K562 (cell line): ENCODE measurements at regions not wholly inside any gene's neighbourhood (a gene's known extent, or its start where the extent isn't known, plus 50 kb on each side); places are given as distances from the start of the nearest gene placed in this dataset.
A peak's percentile ranks its signal among the peaks of the same experiment; 100 is the strongest.

Experiments used
- BACH1 ChIP-seq: fragments of 200-800 bp; sonication (Bioruptor generic); IDR thresholded peaks from 2 replicates; pipeline ENCODE4 v1.6.1; 2016; ENCODE audit warnings: missing genetic modification characterization, missing compliant biosample characterization
- CEBPB ChIP-seq: fragments of 450-650 bp; IDR thresholded peaks from 2 replicates; pipeline ENCODE4 v1.6.1; 2016; ENCODE audit warnings: missing genetic modification characterization, missing compliant biosample characterization
- CREB5 ChIP-seq: fragments of 250-450 bp; sonication (Bioruptor Pico); IDR thresholded peaks from 2 replicates; pipeline ENCODE4 v1.5.0; 2020; ENCODE audit warnings: mild to moderate bottlenecking
- JUND ChIP-seq, 2 experiments: IDR thresholded peaks; 2 replicates in 1 of 2; 3 replicates in 1 of 2; pipeline ENCODE4 v1.6.1; 2011; ENCODE audit warnings: borderline replicate concordance in 2 of 2, low read depth in 2 of 2, low read length in 2 of 2, improper control_type of control experiment in 1 of 2, missing biosample characterization in 1 of 2, missing genetic modification characterization in 1 of 2, missing genetic modification reagents in 1 of 2
- KHSRP ChIP-seq: fragments of 450-650 bp; IDR thresholded peaks from 2 replicates; pipeline ENCODE4 v1.6.1; 2017
- MBD2 ChIP-seq: sonication (generic); IDR thresholded peaks from 2 replicates; pipeline ENCODE4 v1.6.1; 2016; ENCODE audit warnings: low read depth, borderline replicate concordance
- MEF2A ChIP-seq: IDR thresholded peaks from 2 replicates; pipeline ENCODE4 v1.6.1; 2011; ENCODE audit warnings: low read depth, mild to moderate bottlenecking, low read length, moderate library complexity; ENCODE audit not compliant: control insufficient read depth
- MEIS2 ChIP-seq: fragments of 450-650 bp; IDR thresholded peaks from 2 replicates; pipeline ENCODE4 v1.6.1; 2014; ENCODE audit warnings: mild to moderate bottlenecking; ENCODE audit not compliant: partially characterized antibody
- NR0B1 ChIP-seq: fragments of 450-650 bp; IDR thresholded peaks from one replicate; pipeline ENCODE4 v1.6.1; 2018; ENCODE audit warnings: mild to moderate bottlenecking, moderate library complexity; ENCODE audit not compliant: partially characterized antibody
- NRF1 ChIP-seq, 2 experiments: fragments of 450-650 bp; IDR thresholded peaks in 1 of 2; conservative IDR thresholded peaks in 1 of 2; 2 replicates each; pipeline ENCODE4 v1.6.1; 2014; ENCODE audit warnings: mild to moderate bottlenecking in 2 of 2
- PHF21A ChIP-seq: fragments of 450-650 bp; IDR thresholded peaks from 2 replicates; pipeline ENCODE4 v1.6.1; 2017; ENCODE audit warnings: low read depth, borderline replicate concordance
- RBM39 ChIP-seq: fragments of 200-400 bp; formaldehyde crosslinking; optimal IDR thresholded peaks from 2 replicates; pipeline ENCODE3; 2018; ENCODE audit warnings: low read depth, low read length
- RFX7 ChIP-seq: fragments of 250-450 bp; sonication (Bioruptor Pico); IDR thresholded peaks from 2 replicates; pipeline ENCODE4 v1.5.1; 2021; ENCODE audit warnings: mild to moderate bottlenecking
- SIN3B ChIP-seq: fragments of 450-650 bp; IDR thresholded peaks from 2 replicates; pipeline ENCODE4 v1.6.1; 2017; ENCODE audit warnings: low read depth, mild to moderate bottlenecking, moderate library complexity
- STAG1 ChIP-seq: sonication (generic); formaldehyde crosslinking; IDR thresholded peaks from 2 replicates; pipeline ENCODE4 v1.5.0; 2020; ENCODE audit warnings: missing genetic modification reagents, borderline replicate concordance
- U2AF2 ChIP-seq: fragments of 200-400 bp; formaldehyde crosslinking; optimal IDR thresholded peaks from 2 replicates; pipeline ENCODE3; 2017; ENCODE audit warnings: low read depth, mild to moderate bottlenecking, low read length
- XRCC4 ChIP-seq: IDR thresholded peaks from one replicate; pipeline ENCODE4 v1.6.1; 2011; ENCODE audit not compliant: insufficient read depth, insufficient read length; ENCODE audit errors: extremely low read depth
- ZBED1 ChIP-seq: IDR thresholded peaks from 2 replicates; pipeline ENCODE4 v1.6.1; 2014
- ZC3H4 ChIP-seq: sonication (generic); formaldehyde crosslinking; IDR thresholded peaks from 2 replicates; pipeline ENCODE4 v1.9.0; 2021; ENCODE audit warnings: missing genetic modification reagents, borderline replicate concordance
- ZEB2 ChIP-seq: fragments of 450-650 bp; IDR thresholded peaks from 2 replicates; pipeline ENCODE4 v1.6.1; 2016
- ZNF24 ChIP-seq: fragments of 450-650 bp; IDR thresholded peaks from 2 replicates; pipeline ENCODE4 v1.6.1; 2016
- ZNF311 ChIP-seq: fragments of 250-450 bp; sonication (Bioruptor Pico); IDR thresholded peaks from 2 replicates; pipeline ENCODE4 v1.4.0; 2020; ENCODE audit warnings: mild to moderate bottlenecking, moderate library complexity
- ZNF444 ChIP-seq: fragments of 250-450 bp; sonication (Bioruptor Pico); IDR thresholded peaks from 2 replicates; pipeline ENCODE4 v1.4.0; 2020; ENCODE audit warnings: mild to moderate bottlenecking, moderate library complexity
- ZNF512 ChIP-seq: IDR thresholded peaks from 2 replicates; pipeline ENCODE4 v1.6.1; 2016; ENCODE audit warnings: missing genetic modification characterization, missing compliant biosample characterization
- ZNF780A ChIP-seq: fragments of 250-450 bp; sonication (Bioruptor Pico); IDR thresholded peaks from 2 replicates; pipeline ENCODE4 v1.5.0; 2021; ENCODE audit warnings: mild to moderate bottlenecking
- TF ChIP-seq, protein P1 (sequence below): IDR thresholded peaks from 2 replicates; pipeline ENCODE4 v1.6.1; 2011; ENCODE audit not compliant: insufficient read length; ENCODE audit errors: extremely low read depth

GRCh38 chr20:48139262-48140041 lies 354.2 kb upstream of the SULF2 start (continued):
- TF ChIP-seq NR0B1 (no peak), RFX7 (CRISPR knock-in tag) (peak; percentile 91), CREB5 (peak; percentile 99), ZNF444 (CRISPR knock-in tag) (peak; percentile 95), SIN3B (no peak), ZNF311 (CRISPR knock-in tag) (peak; percentile 99), XRCC4 (no peak), BACH1 (tag) (peak; percentile 99), RBM39 (no peak), ZBED1 (no peak), JUND (IDR thresholded peaks at IDR 0.05; ENCODE audit: borderline replicate concordance, low read depth, low read length) (no peak), JUND (tag; IDR thresholded peaks at IDR 0.05; ENCODE audit: borderline replicate concordance, low read depth, low read length) (no peak), MBD2 (no peak), MEF2A (no peak), PHF21A (no peak), ZNF24 (no peak), U2AF2 (no peak), NRF1 (conservative IDR thresholded peaks at IDR 0.05 in 1 of 2, IDR thresholded peaks at IDR 0.05 in 1 of 2) (0 out of 4 replicates have a peak, but pooled peaks have one; percentile 15 to 33), ZNF512 (no peak), CEBPB (tag) (no peak), ZNF780A (CRISPR knock-in tag) (peak; percentile 96), MEIS2 (no peak), STAG1 (CRISPR knock-in tag) (no peak), KHSRP (no peak), ZC3H4 (CRISPR knock-in tag) (no peak), ZEB2 (no peak)
- TF ChIP-seq, protein P1, sequence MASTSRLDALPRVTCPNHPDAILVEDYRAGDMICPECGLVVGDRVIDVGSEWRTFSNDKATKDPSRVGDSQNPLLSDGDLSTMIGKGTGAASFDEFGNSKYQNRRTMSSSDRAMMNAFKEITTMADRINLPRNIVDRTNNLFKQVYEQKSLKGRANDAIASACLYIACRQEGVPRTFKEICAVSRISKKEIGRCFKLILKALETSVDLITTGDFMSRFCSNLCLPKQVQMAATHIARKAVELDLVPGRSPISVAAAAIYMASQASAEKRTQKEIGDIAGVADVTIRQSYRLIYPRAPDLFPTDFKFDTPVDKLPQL = no peak
